OCI-LY3 (cell line): ENCODE measurements at regions not wholly inside any gene's neighbourhood (a gene's known extent, or its start where the extent isn't known, plus 50 kb on each side); places are given as distances from the start of the nearest gene placed in this dataset.

Source experiments
- H2AFZ ChIP-seq: fragments of 200-600, 300-600 bp; shearing (Covaris generic); 2 replicates; pipeline ENCODE4 v1.6.0; 2014; ENCODE audit warnings: antibody characterized with exemption, low read depth, low read length
- H3K27ac ChIP-seq: fragments of 200-600, 300-600 bp; sonication (generic); 2 replicates; pipeline ENCODE4 v1.5.1; 2014; ENCODE audit warnings: mild to moderate bottlenecking, low read length, moderate library complexity, mixed read lengths
- H3K27me3 ChIP-seq: fragments of 200-600, 300-600 bp; sonication (generic); 2 replicates; pipeline ENCODE4 v1.6.1; 2014; ENCODE audit warnings: low read depth, low read length, mixed read lengths
- H3K36me3 ChIP-seq: fragments of 200-600, 300-600 bp; sonication (generic); replicated peaks from 2 replicates; pipeline ENCODE3; 2014; ENCODE audit warnings: low read depth, low read length, mixed read lengths
- H3K4me1 ChIP-seq: fragments of 300-600, 200-600 bp; sonication (generic); 2 replicates; pipeline ENCODE4 v1.6.1; 2014; ENCODE audit warnings: low read length, mixed read lengths
- H3K4me2 ChIP-seq: fragments of 200-600, 300-600 bp; sonication (generic); 2 replicates; pipeline ENCODE4 v1.6.1; 2014; ENCODE audit warnings: low read length, mixed read lengths
- H3K4me3 ChIP-seq: fragments of 300-600, 200-600 bp; sonication (generic); 2 replicates; pipeline ENCODE4 v1.5.1; 2014; ENCODE audit warnings: antibody characterized with exemption, mild to moderate bottlenecking, low read length, moderate library complexity
- H3K79me2 ChIP-seq: fragments of 300-600, 200-600 bp; shearing (Covaris generic); 2 replicates; pipeline ENCODE4 v1.6.1; 2014; ENCODE audit warnings: mild to moderate bottlenecking, low read length, mixed read lengths
- H3K9ac ChIP-seq: fragments of 300-600, 200-600 bp; shearing (Covaris generic); 2 replicates; pipeline ENCODE4 v1.6.0; 2014; ENCODE audit warnings: mild to moderate bottlenecking, low read length, moderate library complexity
- H3K9me3 ChIP-seq: fragments of 200-600, 300-600 bp; shearing (Covaris generic); 2 replicates; pipeline ENCODE4 v1.6.1; 2014; ENCODE audit warnings: low read length, mixed read lengths; ENCODE audit not compliant: insufficient read depth
- H4K20me1 ChIP-seq: fragments of 200-600, 300-600 bp; sonication (generic); 2 replicates; pipeline ENCODE4 v1.6.1; 2016; ENCODE audit warnings: low read length, mixed read lengths; ENCODE audit not compliant: insufficient read depth
- CTCF ChIP-seq: fragments of 200-600, 300-600 bp; sonication (generic); IDR thresholded peaks from 2 replicates; pipeline ENCODE4 v1.5.1; 2014; ENCODE audit warnings: antibody characterized with exemption, low read length, low read depth
- EZH2phosphoT487 ChIP-seq: fragments of 200-600 bp; shearing (Covaris generic); IDR thresholded peaks from 2 replicates; pipeline ENCODE4 v1.6.1; 2018; ENCODE audit warnings: antibody characterized with exemption, mixed run types, low read depth

- H3K9me3 ChIP-seq = no peaks in the 10 kb centered on the region
- H3K4me1 ChIP-seq = no peaks in the 10 kb centered on the region
- H2AFZ ChIP-seq = no peak overlapping the region
- H3K4me2 ChIP-seq = no peak overlapping the region
- H3K27me3 ChIP-seq = no peaks in the 10 kb centered on the region
- H4K20me1 ChIP-seq = no peaks in the 10 kb centered on the region
- no peak overlapping the region for H3K9ac ChIP-seq
- TF ChIP-seq CTCF (no peak), EZH2phosphoT487 (no peak)
- H3K27ac ChIP-seq = no peak overlapping the region
- no peak overlapping the region for H3K4me3 ChIP-seq
- no peaks in the 10 kb centered on the region for H3K36me3 ChIP-seq
- H3K79me2 ChIP-seq = no peaks in the 10 kb centered on the region
Observed at GRCh38 chr4:60173103-60173502, 1027.0 kb upstream of the ADGRL3 start.

- Histone ChIP-seq H3K9me3 (no peaks in the 10 kb centered on the region), H3K4me2 (no peak overlapping the region), H3K4me3 (no peak overlapping the region), H3K27me3 (no peaks in the 10 kb centered on the region), H3K27ac (no peak overlapping the region), H2AFZ (no peak overlapping the region), H3K4me1 (no peaks in the 10 kb centered on the region), H3K79me2 (no peaks in the 10 kb centered on the region), H4K20me1 (no peaks in the 10 kb centered on the region), H3K36me3 (no peaks in the 10 kb centered on the region), H3K9ac (no peak overlapping the region)
- TF ChIP-seq EZH2phosphoT487 (no peak), CTCF (no peak)
Observed at GRCh38 chr4:60173718-60174117, 1026.4 kb upstream of the ADGRL3 start.

- H3K9me3 ChIP-seq = no peaks in the 10 kb centered on the region
- no peaks in the 10 kb centered on the region for H3K36me3 ChIP-seq
- TF ChIP-seq EZH2phosphoT487 = no peak
- no peak for TF ChIP-seq CTCF
- H4K20me1 ChIP-seq = no peaks in the 10 kb centered on the region
- no peak overlapping the region for H3K27ac ChIP-seq
- no peak overlapping the region for H3K4me3 ChIP-seq
- H3K27me3 ChIP-seq = no peaks in the 10 kb centered on the region
- H3K9ac ChIP-seq = no peak overlapping the region
- no peaks in the 10 kb centered on the region for H3K4me1 ChIP-seq
- H3K79me2 ChIP-seq = no peaks in the 10 kb centered on the region
- no peak overlapping the region for H3K4me2 ChIP-seq
- no peak overlapping the region for H2AFZ ChIP-seq
Observed at GRCh38 chr4:60175241-60175640, 1024.9 kb upstream of the ADGRL3 start.

GRCh38 chr4:60187428-60187827 lies 1012.7 kb upstream of the ADGRL3 start:
- Histone ChIP-seq H3K4me2 (no peak overlapping the region), H3K9ac (no peak overlapping the region), H3K9me3 (no peaks in the 10 kb centered on the region), H3K27ac (no peak overlapping the region), H3K36me3 (no peaks in the 10 kb centered on the region), H4K20me1 (no peaks in the 10 kb centered on the region), H2AFZ (no peak overlapping the region), H3K79me2 (no peaks in the 10 kb centered on the region), H3K4me3 (no peak overlapping the region), H3K27me3 (no peaks in the 10 kb centered on the region), H3K4me1 (no peaks in the 10 kb centered on the region)
- no peak for TF ChIP-seq EZH2phosphoT487
- no peak for TF ChIP-seq CTCF
